Right cardiac atrium (tissue), 5 donors: ENCODE measurements at regions not wholly inside any gene's neighbourhood (a gene's known extent, or its start where the extent isn't known, plus 50 kb on each side); places are given as distances from the start of the nearest gene placed in this dataset.
"Not testable (repeated sequence)": the region's sequence is repeated elsewhere in the genome, so short reads cannot be mapped to it uniquely, and the experiment has no call there.

Experiments used
- ATAC-seq, 2 donors: fragments of 200-7000 bp; cut with Tn5 transposase; one replicate each; pipeline versions ENCODE4 v1.8.0 to v1.9.1; 2020; ENCODE audit warnings: moderate library complexity in 2 of 2, mild to moderate bottlenecking in 1 of 2
- DNase-seq, 3 donors: peaks; one replicate each; pipeline ENCODE4 v3.0.0-alpha.2; 2020
- H3K27ac ChIP-seq: one replicate; pipeline ENCODE4 v1.5.1; 2013; ENCODE audit warnings: mild to moderate bottlenecking, low read length, control low read depth, moderate library complexity
- H3K27me3 ChIP-seq: one replicate; pipeline ENCODE4 v1.6.1; 2013; ENCODE audit not compliant: control insufficient read depth, insufficient read depth
- H3K4me1 ChIP-seq: one replicate; pipeline ENCODE4 v1.6.1; 2013; ENCODE audit warnings: low read length; ENCODE audit not compliant: control insufficient read depth, insufficient read depth
- H3K4me3 ChIP-seq: one replicate; pipeline ENCODE4 v1.5.1; 2013; ENCODE audit warnings: low read length, control low read depth
- H3K9me3 ChIP-seq: one replicate; pipeline ENCODE4 v1.6.1; 2013; ENCODE audit warnings: low read length; ENCODE audit not compliant: control insufficient read depth
- WGBS: extraction: QIAGEN DNeasy Blood & Tissue Kit; methylation state at CpG from one replicate; pipeline ENCODE4 v1.1.7; 2013; 5-methylcytosine and 5-hydroxymethylcytosine counted together
- intact Hi-C, 4 donors: fragments of 100-400 bp; cut with DNase I; formaldehyde crosslinking; loops; one replicate each; pipeline versions ENCODE4 v1.11.0 to v1.14.0; 2022 to 2023
- donor health status: healthy with polysubstance abuse.
- donor health status: DM: no; HTN: yes; CAD: no.
- donor health status: DM: no; HTN: no; CAD: no.
- donor health status: DM: no; HTN: yes; CAD: no; lungs with severe emphysema.
- donor health status: DM: yes; HTN: yes; CAD: no.

DNA sequence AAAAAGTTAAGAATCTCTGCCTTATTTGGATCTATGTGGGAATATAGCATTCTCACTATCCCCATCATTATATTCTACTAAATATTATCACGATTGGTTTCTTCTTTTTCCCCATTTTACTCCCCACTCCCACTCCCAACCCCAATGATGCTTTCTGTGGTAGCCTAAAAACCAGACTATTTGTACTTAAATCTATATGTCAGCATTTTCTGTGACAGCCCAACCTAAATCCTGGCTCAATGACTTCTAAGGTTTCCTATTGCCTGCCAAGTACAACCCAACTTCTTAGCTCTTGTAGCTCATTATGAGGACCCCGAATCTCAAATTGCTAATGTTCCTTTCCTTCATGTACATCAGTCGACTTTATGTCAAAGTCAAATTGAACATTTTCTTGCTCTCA lies 598.6 kb downstream of the XPNPEP1 start:
- ATAC-seq (no peak), DNase-seq (no peak)
- no peaks in the 10 kb centered on the region for H3K27me3 ChIP-seq
- no peak overlapping the region for H3K4me3 ChIP-seq
- intact Hi-C loops = no loop called here
- H3K27ac ChIP-seq = no peak overlapping the region
- no peaks in the 10 kb centered on the region for H3K4me1 ChIP-seq
- WGBS = 82% methylated on average over 3 of the region's 3 CpGs
- H3K9me3 ChIP-seq = no peaks in the 10 kb centered on the region

- ATAC-seq (no peak), DNase-seq (no peak)
- intact Hi-C loops = no loop called here
- Histone ChIP-seq H3K4me3 (no peak overlapping the region), H3K27me3 (no peaks in the 10 kb centered on the region), H3K4me1 (no peaks in the 10 kb centered on the region), H3K9me3 (no peaks in the 10 kb centered on the region), H3K27ac (no peak overlapping the region)
- 65% methylated on average over 3 of the region's 3 CpGs for WGBS
Observed at GRCh38 chr10:109317746-109318366, 605.5 kb downstream of the XPNPEP1 start.

DNA sequence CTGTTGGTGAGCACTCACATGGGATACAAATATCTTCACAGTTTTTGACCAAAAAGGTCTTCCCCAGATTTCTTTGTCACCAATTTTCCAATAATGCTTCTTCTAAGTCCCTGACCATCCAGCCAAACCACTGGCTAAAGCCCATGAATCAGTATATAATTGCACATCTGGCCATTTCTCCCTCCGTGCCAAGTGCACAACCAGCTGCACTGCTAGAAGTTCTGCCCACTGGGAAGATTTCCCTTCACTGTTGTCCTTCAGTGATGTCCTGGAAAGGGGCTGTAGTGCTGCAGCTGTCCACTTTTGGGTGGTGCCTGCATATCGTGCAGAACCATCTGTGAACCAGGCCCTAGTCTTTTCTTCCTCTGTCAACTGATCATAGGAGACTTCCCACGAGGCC lies 609.3 kb downstream of the XPNPEP1 start:
- ATAC-seq, H3K9me3 ChIP-seq, intact Hi-C loops, H3K4me1 ChIP-seq, H3K27me3 ChIP-seq, DNase-seq, H3K4me3 ChIP-seq, H3K27ac ChIP-seq: not testable (repeated sequence)
- 70% methylated on average over 3 of the region's 3 CpGs for WGBS

- 76% methylated on average over 4 of the region's 4 CpGs for whole genome bisulfite sequencing
- intact Hi-C loops = not testable (repeated sequence)
Observed at GRCh38 chr10:109312555-109312954, 610.8 kb downstream of the XPNPEP1 start.

GRCh38 chr10:109308971-109309370 lies 614.3 kb downstream of the XPNPEP1 start:
- Histone ChIP-seq H3K9me3 (no peaks in the 10 kb centered on the region), H3K27me3 (no peaks in the 10 kb centered on the region), H3K4me3 (no peak overlapping the region), H3K27ac (no peak overlapping the region), H3K4me1 (no peaks in the 10 kb centered on the region)
- intact Hi-C loops = no loop called here
- 55% methylated on average over 6 of the region's 6 CpGs for WGBS
- ATAC-seq = no peak
- DNase-seq = no peak

More at GRCh38 chr10:109312555-109312954, 610.8 kb downstream of the XPNPEP1 start:
- not testable (repeated sequence) for H3K4me1 ChIP-seq, H3K27ac ChIP-seq, H3K4me3 ChIP-seq, H3K9me3 ChIP-seq, H3K27me3 ChIP-seq, DNase-seq, ATAC-seq

DNA sequence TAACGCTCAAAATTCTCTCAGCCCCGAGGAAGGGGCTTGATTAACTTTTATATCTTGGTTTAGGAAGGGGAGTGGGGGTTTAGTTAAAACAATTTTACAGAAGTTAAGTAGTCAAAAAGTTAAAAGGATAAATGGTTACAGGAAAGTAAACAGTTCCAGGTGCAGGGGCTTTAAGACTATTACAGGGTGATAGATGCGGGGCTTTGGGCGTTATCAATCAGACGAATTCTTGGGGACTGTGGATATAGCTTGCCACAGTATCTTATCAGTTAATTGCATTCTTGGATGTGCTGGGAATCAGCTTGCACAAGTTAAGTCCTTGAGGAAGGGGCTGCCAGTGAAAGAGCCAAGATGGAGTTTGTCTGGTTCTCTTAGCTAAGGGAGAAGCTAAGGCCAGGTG lies 616.2 kb downstream of the XPNPEP1 start:
- ATAC-seq, H3K4me3 ChIP-seq, H3K27me3 ChIP-seq, H3K4me1 ChIP-seq, H3K9me3 ChIP-seq, H3K27ac ChIP-seq, intact Hi-C loops, DNase-seq: not testable (repeated sequence)
- WGBS = 31% methylated on average over 5 of the region's 5 CpGs

DNA sequence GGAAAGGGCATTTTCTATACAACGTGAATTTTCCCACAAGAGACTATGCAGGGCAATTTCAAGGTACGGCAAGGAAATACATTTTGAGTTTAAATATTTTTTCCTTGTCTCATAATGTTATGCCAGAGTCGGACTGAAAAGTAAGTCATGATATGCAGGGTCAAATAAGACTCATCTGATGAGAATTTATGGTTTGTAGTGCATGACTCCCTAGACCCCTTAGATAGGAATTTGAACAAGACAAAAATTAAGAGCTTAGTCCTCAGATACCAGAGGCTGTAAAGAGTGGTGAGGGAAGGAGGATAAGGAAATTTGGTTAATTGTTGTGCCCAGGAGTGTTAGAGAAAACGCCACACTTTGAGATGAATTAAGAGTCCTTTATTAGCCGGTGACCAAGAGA lies 616.6 kb downstream of the XPNPEP1 start:
- Histone ChIP-seq H3K4me1 (no peaks in the 10 kb centered on the region), H3K27me3 (no peaks in the 10 kb centered on the region), H3K27ac (no peak overlapping the region), H3K4me3 (no peak overlapping the region), H3K9me3 (no peaks in the 10 kb centered on the region)
- ATAC-seq = no peak
- no peak for DNase-seq
- WGBS = 50% methylated on average over 5 of the region's 5 CpGs
- intact Hi-C loops = no loop called here

GRCh38 chr10:109287858-109288257 lies 635.5 kb downstream of the XPNPEP1 start:
- no peak for ATAC-seq
- WGBS = 79% methylated on average over 3 of the region's 3 CpGs
- no peaks in the 10 kb centered on the region for H3K27me3 ChIP-seq
- no peaks in the 10 kb centered on the region for H3K4me1 ChIP-seq
- intact Hi-C loops = no loop called here
- no peak overlapping the region for H3K27ac ChIP-seq
- no peaks in the 10 kb centered on the region for H3K9me3 ChIP-seq
- no peak overlapping the region for H3K4me3 ChIP-seq
- DNase-seq = no peak

GRCh38 chr10:109282510-109282909 lies 640.8 kb downstream of the XPNPEP1 start:
- Histone ChIP-seq H3K4me1 (no peaks in the 10 kb centered on the region), H3K27ac (no peak overlapping the region), H3K9me3 (no peaks in the 10 kb centered on the region), H3K27me3 (no peaks in the 10 kb centered on the region), H3K4me3 (no peak overlapping the region)
- DNase-seq (no peak), ATAC-seq (no peak)
- intact Hi-C loops = no loop called here

- intact Hi-C loops = no loop called here
- Histone ChIP-seq H3K4me3 (no peak overlapping the region), H3K4me1 (no peaks in the 10 kb centered on the region), H3K27me3 (no peaks in the 10 kb centered on the region), H3K27ac (no peak overlapping the region), H3K9me3 (no peaks in the 10 kb centered on the region)
- ATAC-seq (no peak), DNase-seq (no peak)
- WGBS = 88% methylated on average over 1 of the region's 1 CpG
Observed at GRCh38 chr10:109281347-109281746, 642.0 kb downstream of the XPNPEP1 start.

GRCh38 chr10:109280837-109281236 lies 642.5 kb downstream of the XPNPEP1 start:
- no peak for ATAC-seq
- Histone ChIP-seq H3K27me3 (no peaks in the 10 kb centered on the region), H3K4me1 (no peaks in the 10 kb centered on the region), H3K27ac (no peak overlapping the region), H3K9me3 (no peaks in the 10 kb centered on the region), H3K4me3 (no peak overlapping the region)
- WGBS = 81% methylated on average over 8 of the region's 8 CpGs
- intact Hi-C loops = no loop called here
- no peak for DNase-seq

- WGBS = 64% methylated on average over 1 of the region's 1 CpG
- ATAC-seq = no peak
- H3K27ac ChIP-seq = no peak overlapping the region
- H3K27me3 ChIP-seq = no peaks in the 10 kb centered on the region
- H3K4me1 ChIP-seq = no peaks in the 10 kb centered on the region
- no peak overlapping the region for H3K4me3 ChIP-seq
- no peaks in the 10 kb centered on the region for H3K9me3 ChIP-seq
- no peak for DNase-seq
- intact Hi-C loops = no loop called here
Observed at GRCh38 chr10:109277456-109277855, 645.9 kb downstream of the XPNPEP1 start.
